ENCODE measurements at regions not wholly inside any gene's neighbourhood (a gene's known extent, or its start where the extent isn't known, plus 50 kb on each side); places are given as distances from the start of the nearest gene placed in this dataset.
"Not testable (repeated sequence)": the region's sequence is repeated elsewhere in the genome, so short reads cannot be mapped to it uniquely, and the experiment has no call there.

DNA sequence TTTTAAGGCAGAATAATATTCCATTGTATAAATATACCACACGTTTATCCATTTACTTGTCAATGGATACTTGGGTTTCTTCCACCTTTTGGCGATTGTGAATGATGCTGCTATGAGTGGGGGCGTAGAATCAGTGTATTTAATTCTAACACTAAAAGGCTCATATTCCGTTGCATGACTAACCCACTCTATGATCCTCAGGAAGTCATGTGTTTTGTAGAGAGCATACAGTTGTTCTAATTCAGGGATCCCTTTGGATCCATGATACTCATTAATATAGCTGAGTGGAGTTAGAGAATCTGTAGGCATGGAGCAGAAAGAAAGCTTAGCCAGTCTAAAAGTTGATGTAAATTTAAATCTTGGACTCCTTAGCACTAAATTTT is 74.2 kb upstream of the TMEM170B start:
- no peak for TF ChIP-seq ZFX (IDR thresholded peaks at IDR 0.05; ENCODE audit: borderline replicate concordance)
- TF ChIP-seq, protein P1, sequence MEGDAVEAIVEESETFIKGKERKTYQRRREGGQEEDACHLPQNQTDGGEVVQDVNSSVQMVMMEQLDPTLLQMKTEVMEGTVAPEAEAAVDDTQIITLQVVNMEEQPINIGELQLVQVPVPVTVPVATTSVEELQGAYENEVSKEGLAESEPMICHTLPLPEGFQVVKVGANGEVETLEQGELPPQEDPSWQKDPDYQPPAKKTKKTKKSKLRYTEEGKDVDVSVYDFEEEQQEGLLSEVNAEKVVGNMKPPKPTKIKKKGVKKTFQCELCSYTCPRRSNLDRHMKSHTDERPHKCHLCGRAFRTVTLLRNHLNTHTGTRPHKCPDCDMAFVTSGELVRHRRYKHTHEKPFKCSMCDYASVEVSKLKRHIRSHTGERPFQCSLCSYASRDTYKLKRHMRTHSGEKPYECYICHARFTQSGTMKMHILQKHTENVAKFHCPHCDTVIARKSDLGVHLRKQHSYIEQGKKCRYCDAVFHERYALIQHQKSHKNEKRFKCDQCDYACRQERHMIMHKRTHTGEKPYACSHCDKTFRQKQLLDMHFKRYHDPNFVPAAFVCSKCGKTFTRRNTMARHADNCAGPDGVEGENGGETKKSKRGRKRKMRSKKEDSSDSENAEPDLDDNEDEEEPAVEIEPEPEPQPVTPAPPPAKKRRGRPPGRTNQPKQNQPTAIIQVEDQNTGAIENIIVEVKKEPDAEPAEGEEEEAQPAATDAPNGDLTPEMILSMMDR (IDR thresholded peaks at IDR 0.05): no peak
- H3K27ac ChIP-seq: no peak overlapping the region

DNA sequence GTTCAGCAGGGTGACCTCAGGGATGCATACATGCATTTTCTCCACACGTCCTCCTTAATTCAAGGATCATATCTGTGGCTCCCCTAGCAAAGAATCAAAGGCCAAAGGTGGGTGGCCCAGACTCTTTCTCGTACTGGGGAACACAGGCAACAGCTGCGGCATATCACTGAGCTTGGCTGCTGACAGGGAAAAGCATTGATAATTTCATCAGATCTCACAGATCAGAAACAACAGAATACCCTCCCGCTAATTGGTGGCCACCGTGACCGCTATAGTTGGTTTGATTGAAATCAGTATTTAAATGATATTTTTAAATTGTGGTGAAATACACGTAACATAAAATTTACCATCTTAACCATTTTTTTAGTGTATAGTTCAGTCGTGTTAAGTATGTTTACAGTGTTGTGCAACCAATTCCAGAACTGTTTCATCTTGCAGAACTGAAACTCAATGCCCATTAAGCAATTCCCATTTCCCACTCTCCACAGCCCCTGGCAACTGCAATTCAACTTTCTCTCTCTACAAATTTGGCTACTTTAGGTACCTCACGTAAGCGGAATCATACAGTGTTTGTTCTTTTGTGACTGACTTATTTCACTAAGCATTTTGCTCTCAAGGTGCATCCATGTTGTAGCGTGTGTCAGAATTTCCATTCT is 74.7 kb upstream of the TMEM170B start:
- TF ChIP-seq ZFX (IDR thresholded peaks at IDR 0.05; ENCODE audit: borderline replicate concordance): no peak
- TF ChIP-seq, protein P1 (IDR thresholded peaks at IDR 0.05): no peak
- no peak overlapping the region for H3K27ac ChIP-seq

DNA sequence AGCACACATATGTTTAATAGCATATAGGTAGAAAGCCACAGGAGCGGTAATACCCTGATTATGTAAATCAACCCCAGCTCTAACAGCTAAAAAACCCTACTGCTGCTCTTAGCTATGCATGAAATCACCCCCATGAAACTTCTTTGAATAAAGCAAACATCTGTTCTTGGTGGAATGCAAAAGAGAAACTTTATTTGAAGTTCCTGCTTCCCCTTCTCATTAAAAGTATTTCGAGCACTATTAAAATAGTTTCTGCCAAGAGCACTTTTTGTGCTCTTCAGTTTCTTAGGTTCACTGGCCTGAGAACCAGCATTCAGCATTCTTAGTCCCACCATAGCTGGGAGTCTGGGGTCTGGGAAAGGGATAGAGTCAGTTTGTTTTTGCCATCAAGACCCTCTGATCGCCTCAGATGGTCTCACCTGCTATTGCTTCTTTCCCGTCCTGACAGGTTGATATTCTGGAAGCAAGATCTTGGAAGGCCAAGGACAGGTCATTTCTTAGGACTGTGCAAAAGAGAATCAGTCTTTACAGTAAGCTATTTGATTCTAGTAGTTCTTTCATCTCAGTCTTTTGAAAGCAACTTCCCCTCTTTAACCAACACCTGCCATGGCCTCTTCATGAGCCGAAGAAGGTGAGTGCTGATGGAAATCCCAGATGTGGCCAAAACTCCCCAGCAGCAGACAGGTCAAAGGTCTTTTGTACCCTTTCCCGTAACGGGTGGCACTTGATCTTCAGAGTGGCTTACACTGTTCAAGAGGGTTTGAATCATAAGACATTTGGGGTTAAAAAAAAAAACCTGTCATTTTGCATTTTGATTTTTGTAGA is 76.5 kb upstream of the TMEM170B start:
- TF ChIP-seq ZFX (IDR thresholded peaks at IDR 0.05; ENCODE audit: borderline replicate concordance): no peak
- TF ChIP-seq, protein P1 (IDR thresholded peaks at IDR 0.05): no peak
- no peak overlapping the region for H3K27ac ChIP-seq

DNA sequence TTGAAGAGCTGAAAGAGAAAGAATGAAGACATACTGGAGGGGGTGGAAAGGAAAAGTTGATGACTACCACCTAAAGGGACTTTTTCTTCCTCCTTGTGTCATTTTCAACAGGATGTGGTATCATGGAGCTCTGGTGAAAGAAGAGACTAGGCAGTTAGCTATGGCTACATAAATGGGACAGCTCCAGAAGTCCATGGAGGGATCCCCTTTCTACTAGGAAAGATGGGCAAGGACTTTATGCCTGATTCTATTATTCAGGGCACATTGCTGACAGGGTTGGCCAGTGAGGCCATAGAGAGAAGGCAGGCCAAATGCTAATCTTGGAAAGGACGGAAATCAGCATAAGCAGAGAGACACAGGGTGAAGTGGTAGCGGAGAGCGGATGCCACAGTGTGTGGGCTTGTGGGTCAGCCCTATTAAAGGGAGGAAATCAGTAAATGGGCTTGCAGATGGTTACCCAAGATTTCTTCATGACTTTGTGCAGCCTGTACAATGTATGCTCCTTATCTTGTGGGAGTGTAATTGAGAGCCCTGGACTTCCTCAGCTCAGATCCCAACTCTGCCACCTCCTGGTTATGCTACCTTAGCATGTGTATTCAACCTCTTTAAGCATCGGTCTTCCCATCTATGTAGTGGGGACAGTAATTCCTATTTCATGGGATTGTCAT is 77.4 kb upstream of the TMEM170B start:
- no peak for TF ChIP-seq ZFX (IDR thresholded peaks at IDR 0.05; ENCODE audit: borderline replicate concordance)
- TF ChIP-seq, protein P1 (IDR thresholded peaks at IDR 0.05): no peak
- no peak overlapping the region for H3K27ac ChIP-seq

DNA sequence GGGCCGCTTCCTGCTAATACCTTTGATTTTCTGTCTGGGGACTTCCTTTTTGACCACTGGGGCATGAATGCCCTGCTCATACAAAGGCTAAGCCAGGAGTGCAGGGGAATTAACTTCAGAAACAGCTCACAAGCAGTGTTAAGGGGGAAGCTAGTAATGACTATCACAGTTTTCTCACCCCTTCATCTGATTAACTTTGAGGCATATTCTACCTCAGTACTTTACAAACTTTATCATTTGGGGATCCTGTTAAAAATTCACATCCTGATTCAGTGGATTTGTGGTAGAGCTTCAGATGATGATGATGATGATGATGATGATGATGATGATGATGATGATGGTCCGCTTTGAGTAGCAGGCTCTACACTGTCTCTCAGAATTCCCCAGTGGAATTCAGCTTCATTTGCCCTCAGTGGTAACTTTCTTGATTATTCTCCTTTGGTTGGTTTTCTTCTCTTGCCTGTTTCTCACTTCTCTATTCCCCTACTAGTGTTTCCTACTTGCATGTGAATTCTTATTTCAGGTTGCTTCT is 78.4 kb upstream of the TMEM170B start:
- TF ChIP-seq, protein P1 (IDR thresholded peaks at IDR 0.05): no peak
- no peak for TF ChIP-seq ZFX (IDR thresholded peaks at IDR 0.05; ENCODE audit: borderline replicate concordance)
- no peak overlapping the region for H3K27ac ChIP-seq

DNA sequence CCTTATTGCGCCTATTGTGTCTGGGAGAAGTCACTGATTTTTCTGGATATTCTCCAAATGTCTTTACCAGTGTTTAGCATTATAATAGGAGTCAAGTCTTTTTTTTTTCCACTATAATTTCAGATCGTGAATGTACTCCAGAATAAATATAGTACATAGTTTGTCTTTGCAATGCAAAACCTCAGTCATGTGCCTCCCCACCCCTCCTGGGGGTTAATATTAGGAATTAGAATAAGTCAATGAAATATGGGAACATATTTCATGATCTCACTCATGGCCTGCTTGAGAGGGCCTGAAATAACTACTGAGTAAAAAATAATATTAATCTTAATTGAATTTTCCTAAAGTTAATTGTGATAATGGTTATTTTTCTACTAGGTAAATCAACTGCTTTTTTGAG is 79.0 kb upstream of the TMEM170B start:
- TF ChIP-seq, protein P1 (IDR thresholded peaks at IDR 0.05): no peak
- no peak for TF ChIP-seq ZFX (IDR thresholded peaks at IDR 0.05; ENCODE audit: borderline replicate concordance)
- H3K27ac ChIP-seq: no peak overlapping the region

DNA sequence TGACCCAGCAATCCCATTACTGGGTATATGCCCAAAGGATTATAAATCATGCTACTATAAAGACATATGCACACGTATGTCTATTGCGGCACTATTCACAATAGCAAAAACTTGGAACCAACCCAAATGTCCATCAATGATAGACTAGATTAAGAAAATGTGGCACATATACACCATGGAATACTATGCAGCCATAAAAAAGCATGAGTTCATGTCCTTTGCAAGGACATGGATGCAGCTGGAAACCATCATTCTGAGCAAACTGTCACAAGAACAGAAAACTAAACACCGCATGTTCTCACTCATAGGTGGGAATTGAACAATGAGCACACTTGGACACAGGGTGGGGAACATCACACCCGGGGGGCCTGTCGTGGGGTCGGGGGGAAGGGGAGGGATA is 80.1 kb upstream of the TMEM170B start:
- H3K27ac ChIP-seq: not testable (repeated sequence)

DNA sequence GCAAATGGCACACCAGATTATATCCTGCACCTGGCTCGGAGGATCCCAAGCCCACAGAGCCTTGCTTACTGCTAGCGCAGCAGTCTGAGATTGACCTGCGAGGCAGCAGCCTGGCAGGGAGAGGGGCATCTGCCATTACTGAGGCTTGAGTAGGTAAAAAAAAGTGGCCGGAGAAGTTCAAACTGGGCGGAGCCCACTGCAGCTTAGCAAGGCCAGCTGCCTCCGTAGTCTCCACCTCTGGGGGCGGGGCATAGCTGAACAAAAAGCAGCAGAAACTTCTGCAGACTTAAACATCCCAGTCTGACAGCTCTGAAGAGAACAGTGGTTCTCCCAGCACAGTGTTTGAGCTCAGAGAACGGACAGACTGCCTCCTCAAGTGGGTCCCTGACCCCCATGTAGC is 85.4 kb upstream of the TMEM170B start:
- not testable (repeated sequence) for H3K27ac ChIP-seq
